H1 (cell line): ENCODE measurements at regions not wholly inside any gene's neighbourhood (a gene's known extent, or its start where the extent isn't known, plus 50 kb on each side); places are given as distances from the start of the nearest gene placed in this dataset.

ENCODE experiments used
- CTCF ChIA-PET: fragments of 300-600 bp; sonication (Branson Sonifier 250); formaldehyde crosslinking; loops from one replicate; lab custom pipeline; 2021; ENCODE audit not compliant: partially characterized antibody; lab: Charles Lee
- POLR2A ChIA-PET: fragments of 300-600 bp; sonication (Branson Sonifier 250); formaldehyde crosslinking; loops from one replicate; lab custom pipeline; 2021; ENCODE audit warnings: inconsistent platforms; ENCODE audit not compliant: partially characterized antibody; lab: Charles Lee
- DNase-seq, 2 experiments: peaks; one replicate each; pipeline versions ENCODE4 v3.0.0 to v3.0.0-alpha.2; 2010 to 2022; ENCODE audit warnings: low spot score in 2 of 2, low read depth in 1 of 2, mixed read lengths in 1 of 2
- FAIRE-seq: peaks from 2 replicates; lab custom pipeline; 2011; peaks lifted over from hg19 to GRCh38; lab: Jason Lieb, UNC
- H2AFZ ChIP-seq: 2 replicates; pipeline ENCODE4 v1.8.1; 2012; ENCODE audit warnings: low read length, inconsistent platforms
- H2AK5ac ChIP-seq: 2 replicates; pipeline ENCODE4 v1.6.1; 2013; ENCODE audit warnings: low read depth, low read length
- H2BK120ac ChIP-seq: replicated peaks from 2 replicates; pipeline ENCODE3; 2013; ENCODE audit warnings: low read depth, low read length, inconsistent platforms
- H2BK12ac ChIP-seq: 2 replicates; pipeline ENCODE4 v1.6.1; 2013; ENCODE audit warnings: low read depth, low read length
- H2BK15ac ChIP-seq: 2 replicates; pipeline ENCODE4 v1.6.1; 2013; ENCODE audit warnings: low read length
- H2BK20ac ChIP-seq: 2 replicates; pipeline ENCODE4 v1.6.1; 2013; ENCODE audit warnings: low read length
- H2BK5ac ChIP-seq: 2 replicates; pipeline ENCODE4 v1.6.1; 2013; ENCODE audit warnings: low read depth, low read length
- H3K14ac ChIP-seq: 2 replicates; pipeline ENCODE4 v1.6.1; 2013; ENCODE audit warnings: inconsistent platforms; ENCODE audit not compliant: insufficient read length
- H3K18ac ChIP-seq: 2 replicates; pipeline ENCODE4 v1.6.1; 2013; ENCODE audit warnings: low read length; ENCODE audit errors: extremely low read depth
- H3K23ac ChIP-seq: 2 replicates; pipeline ENCODE4 v1.6.1; 2013; ENCODE audit warnings: inconsistent platforms; ENCODE audit not compliant: insufficient read length
- H3K23me2 ChIP-seq: 2 replicates; pipeline ENCODE4 v1.6.1; 2013; ENCODE audit warnings: low read depth, low read length
- H3K27ac ChIP-seq: 2 replicates; pipeline ENCODE4 v1.6.1; 2011; ENCODE audit warnings: low read depth, low read length, inconsistent platforms
- H3K27me3 ChIP-seq, 4 experiments: replicated peaks in 1 of 4; 1 replicate in 1 of 4; 2 replicates in 3 of 4; pipeline versions ENCODE4 v1.6.1 to v1.8.1; 2011 to 2013; ENCODE audit warnings: low read length in 3 of 4, mild to moderate bottlenecking in 3 of 4, inconsistent platforms in 2 of 4, mixed read lengths in 2 of 4, moderate library complexity in 1 of 4; ENCODE audit not compliant: control insufficient read depth in 3 of 4, insufficient read depth in 3 of 4; ENCODE audit errors: extremely low read depth in 1 of 4
- H3K36me3 ChIP-seq, 4 experiments: 2 replicates each; pipeline versions ENCODE4 v1.6.1 to v1.8.1; 2011 to 2013; ENCODE audit warnings: mild to moderate bottlenecking in 4 of 4, low read length in 3 of 4, moderate library complexity in 2 of 4, control low read depth in 1 of 4, inconsistent platforms in 1 of 4; ENCODE audit not compliant: insufficient read depth in 4 of 4, control insufficient read depth in 2 of 4
- H3K4ac ChIP-seq: replicated peaks from 2 replicates; pipeline ENCODE3; 2013; ENCODE audit warnings: low read length, low read depth, mixed read lengths, inconsistent platforms; ENCODE audit not compliant: insufficient read length
- H3K4me1 ChIP-seq, 4 experiments: replicated peaks in 1 of 4; 1 replicate in 1 of 4; 2 replicates in 3 of 4; pipeline versions ENCODE4 v1.6.1 to v1.8.1; 2011 to 2013; ENCODE audit warnings: low read length in 3 of 4, inconsistent platforms in 2 of 4, mixed read lengths in 1 of 4; ENCODE audit not compliant: insufficient read depth in 4 of 4, control insufficient read depth in 3 of 4
- H3K4me2 ChIP-seq, 2 experiments: 2 replicates each; pipeline versions ENCODE4 v1.6.1 to v1.8.1; 2011 to 2013; ENCODE audit warnings: low read depth in 2 of 2, low read length in 2 of 2, control low read depth in 1 of 2, inconsistent platforms in 1 of 2, mild to moderate bottlenecking in 1 of 2; ENCODE audit not compliant: insufficient read depth in 1 of 2
- H3K4me3 ChIP-seq, 4 experiments: fragments of 200-600, 300-600 bp in 1 of 4; sonication (generic), shearing (Covaris generic), sonication (Bioruptor Twin) in 1 of 4; 2 replicates each; pipeline versions ENCODE4 v1.5.1 to v1.8.1; 2011 to 2016; ENCODE audit warnings: low read length in 4 of 4, low read depth in 3 of 4, control low read depth in 2 of 4, inconsistent platforms in 2 of 4, mild to moderate bottlenecking in 2 of 4, mixed read lengths in 1 of 4, moderate library complexity in 1 of 4; ENCODE audit not compliant: insufficient read depth in 2 of 4; ENCODE audit errors: extremely low read depth in 1 of 4
- H3K56ac ChIP-seq: replicated peaks from 2 replicates; pipeline ENCODE3; 2013; ENCODE audit warnings: low read depth, mild to moderate bottlenecking, mixed read lengths, low read length, inconsistent platforms; ENCODE audit not compliant: insufficient read length
- H3K79me1 ChIP-seq: 2 replicates; pipeline ENCODE4 v1.6.1; 2013; ENCODE audit warnings: low read depth, low read length, control low read depth
- H3K79me2 ChIP-seq, 2 experiments: 2 replicates each; pipeline versions ENCODE4 v1.6.1 to v1.8.1; 2012 to 2013; ENCODE audit warnings: low read length in 2 of 2, mild to moderate bottlenecking in 2 of 2, inconsistent platforms in 1 of 2; ENCODE audit not compliant: insufficient read depth in 2 of 2, control insufficient read depth in 1 of 2
- H3K9ac ChIP-seq, 4 experiments: replicated peaks in 1 of 4; 1 replicate in 1 of 4; 2 replicates in 3 of 4; pipeline versions ENCODE4 v1.6.1 to v1.8.1; 2011 to 2013; ENCODE audit warnings: low read depth in 3 of 4, low read length in 3 of 4, control low read depth in 2 of 4, mild to moderate bottlenecking in 2 of 4, moderate library complexity in 2 of 4, inconsistent platforms in 1 of 4; ENCODE audit errors: extremely low read depth in 1 of 4
- H3K9me3 ChIP-seq, 2 experiments: 2 replicates each; pipeline versions ENCODE4 v1.6.1 to v1.8.1; 2012 to 2013; ENCODE audit warnings: mild to moderate bottlenecking in 2 of 2, moderate library complexity in 2 of 2, control low read depth in 1 of 2, inconsistent platforms in 1 of 2, low read depth in 1 of 2, low read length in 1 of 2, mixed read lengths in 1 of 2; ENCODE audit not compliant: insufficient read depth in 2 of 2
- H4K20me1 ChIP-seq, 2 experiments: replicated peaks in 1 of 2; 2 replicates each; pipeline versions ENCODE3 to v1.8.1; 2011 to 2013; ENCODE audit warnings: inconsistent platforms in 2 of 2, low read length in 2 of 2, mild to moderate bottlenecking in 1 of 2; ENCODE audit not compliant: insufficient read depth in 2 of 2, control insufficient read depth in 1 of 2
- H4K5ac ChIP-seq: 2 replicates; pipeline ENCODE4 v1.6.1; 2013; ENCODE audit warnings: low read length, low read depth, mixed read lengths, inconsistent platforms; ENCODE audit not compliant: insufficient read length
- H4K8ac ChIP-seq: 2 replicates; pipeline ENCODE4 v1.8.0; 2013; ENCODE audit warnings: mild to moderate bottlenecking, moderate library complexity, low read length, inconsistent platforms; ENCODE audit not compliant: insufficient read depth; ENCODE audit errors: extremely low read depth
- H4K91ac ChIP-seq: replicated peaks from 2 replicates; pipeline ENCODE3; 2013; ENCODE audit warnings: low read length, mixed read lengths, inconsistent platforms; ENCODE audit not compliant: insufficient read length
- BACH1 ChIP-seq: IDR thresholded peaks from 2 replicates; pipeline ENCODE4 v1.6.1; 2012; ENCODE audit warnings: low read length, improper control_type of control experiment
- CEBPB ChIP-seq: IDR thresholded peaks from 2 replicates; pipeline ENCODE4 v1.6.1; 2012; ENCODE audit warnings: low read depth, low read length
- E2F6 ChIP-seq: IDR thresholded peaks from 2 replicates; pipeline ENCODE4 v1.6.1; 2012; ENCODE audit warnings: inconsistent platforms
- EGR1 ChIP-seq: IDR thresholded peaks from 2 replicates; pipeline ENCODE4 v1.6.1; 2011; ENCODE audit warnings: low read depth, low read length, borderline replicate concordance
- RXRA ChIP-seq: IDR thresholded peaks from 2 replicates; pipeline ENCODE4 v1.6.1; 2011; ENCODE audit warnings: low read depth, mild to moderate bottlenecking, low read length, moderate library complexity; ENCODE audit not compliant: insufficient read depth
- TEAD4 ChIP-seq: IDR thresholded peaks from 2 replicates; pipeline ENCODE4 v1.6.1; 2012; ENCODE audit warnings: low read depth, low read length, inconsistent platforms, mixed read lengths
- WGBS, 2 experiments: shearing (Covaris generic) in 1 of 2; methylation state at CpG; one replicate each; pipeline versions ENCODE4 v1.1.6 to v1.1.7; 2013 to 2015; ENCODE audit warnings: low lambda C conversion rate in 2 of 2, mixed read lengths in 2 of 2, inconsistent platforms in 1 of 2, low coverage in 1 of 2, missing lambda C conversion rate in 1 of 2; ENCODE audit not compliant: insufficient replicate concordance in 2 of 2, insufficient coverage in 1 of 2, insufficient read length in 1 of 2; ENCODE audit errors: extremely low coverage in 1 of 2, missing lambda C conversion rate in 1 of 2; 5-methylcytosine and 5-hydroxymethylcytosine counted together

GRCh38 chr2:226418521-226418920, 381.1 kb downstream of the IRS1 start:
- H4K91ac ChIP-seq: no peak overlapping the region
- no peak overlapping the region for H3K56ac ChIP-seq
- no peaks in the 10 kb centered on the region for H3K4me1 ChIP-seq
- no peak overlapping the region for H3K23ac ChIP-seq
- H3K4me2 ChIP-seq: no peak overlapping the region
- H2BK5ac ChIP-seq: no peak overlapping the region
- no peak overlapping the region for H2AK5ac ChIP-seq
- no peak overlapping the region for H2AFZ ChIP-seq
- H3K9me3 ChIP-seq: no peaks in the 10 kb centered on the region
- CTCF ChIA-PET: no interaction called here
- POLR2A ChIA-PET: no interaction called here
- no peak overlapping the region for H3K4ac ChIP-seq
- no peaks in the 10 kb centered on the region for H3K79me1 ChIP-seq
- no peak overlapping the region for H3K27ac ChIP-seq
- no peak overlapping the region for H2BK15ac ChIP-seq
- 96% methylated on average over 5 of the region's 5 CpGs; no CpG with 5 or more reads in 1 of the 2 experiments for WGBS, 2 experiments
- no peak overlapping the region for H3K4me3 ChIP-seq
- no peaks in the 10 kb centered on the region for H3K27me3 ChIP-seq
- no peak overlapping the region for H3K9ac ChIP-seq
- no peak overlapping the region for H3K18ac ChIP-seq
- DNase-seq: no peak
- no peaks in the 10 kb centered on the region for H4K20me1 ChIP-seq
- no peak overlapping the region for H2BK20ac ChIP-seq
- FAIRE-seq: no peak
- no peak overlapping the region for H2BK12ac ChIP-seq
- H3K14ac ChIP-seq: no peak overlapping the region
- no peak overlapping the region for H4K8ac ChIP-seq
- H3K79me2 ChIP-seq: no peaks in the 10 kb centered on the region
- no peaks in the 10 kb centered on the region for H3K36me3 ChIP-seq
- H4K5ac ChIP-seq: no peak overlapping the region
- H2BK120ac ChIP-seq: no peak overlapping the region
- no peaks in the 10 kb centered on the region for H3K23me2 ChIP-seq
- TF ChIP-seq RXRA: no peak
- no peak for TF ChIP-seq E2F6
- no peak for TF ChIP-seq BACH1
- TF ChIP-seq EGR1: no peak
- no peak for TF ChIP-seq CEBPB
- no peak for TF ChIP-seq TEAD4
